ENCODE measurements at regions not wholly inside any gene's neighbourhood (a gene's known extent, or its start where the extent isn't known, plus 50 kb on each side); places are given as distances from the start of the nearest gene placed in this dataset.
"Not testable (repeated sequence)": the region's sequence is repeated elsewhere in the genome, so short reads cannot be mapped to it uniquely, and the experiment has no call there.

DNA sequence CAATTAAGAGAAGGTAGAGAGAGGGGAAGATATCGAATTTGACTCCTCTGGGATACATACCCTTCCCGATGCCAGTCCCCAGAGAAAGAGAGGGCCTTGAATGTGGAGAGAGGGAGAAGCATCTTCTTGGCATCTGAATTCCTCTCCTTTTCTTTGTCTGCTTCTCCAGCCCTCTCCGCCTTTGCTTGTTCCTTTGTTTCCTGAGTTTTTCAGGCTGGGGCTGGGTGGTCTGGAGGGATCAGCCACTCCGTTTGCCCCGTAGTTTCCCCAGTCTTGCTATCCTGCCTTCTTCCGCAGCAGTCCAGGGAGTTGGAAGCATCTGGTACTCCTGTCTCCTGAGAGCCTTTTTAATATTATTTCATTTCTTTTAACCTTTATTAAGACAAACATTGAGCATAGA is 107.1 kb upstream of the CADM1 start:
- Mint-ChIP-seq H3K4me1 (no peaks in the 10 kb centered on the region), H3K36me3 (ENCODE audit: insufficient read depth) (no peaks in the 10 kb centered on the region), H3K4me3 (no peak overlapping the region), H3K27ac (ENCODE audit: low read depth) (no peak overlapping the region), H3K27me3 (peaks cover 47% of the 10 kb centered on the region), H3K9me3 (no peaks in the 10 kb centered on the region)
- ATAC-seq (replicated peaks; ENCODE audit: extremely low read depth, poor library complexity, severe bottlenecking) (no peak), DNase-seq (ENCODE audit: low spot score in 2 of 2) (no peak)

DNA sequence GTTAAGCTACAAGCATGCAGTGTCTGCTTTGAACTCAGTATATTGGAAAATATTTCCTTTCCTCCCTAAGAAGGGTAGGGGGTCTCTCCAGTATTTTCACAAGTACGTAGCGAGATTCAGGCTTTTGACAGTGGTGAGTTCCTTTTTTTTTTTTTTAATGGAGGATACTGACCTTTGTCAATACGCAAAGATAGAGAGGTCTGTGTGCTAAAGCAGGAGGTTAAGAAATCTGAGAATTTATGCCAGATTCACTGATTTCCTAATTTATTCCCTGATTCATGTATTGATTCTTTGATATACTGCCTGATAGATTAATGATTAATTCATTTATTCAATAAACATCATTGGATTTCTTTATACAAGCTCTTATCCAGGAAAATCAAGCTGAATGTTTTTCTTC is 106.7 kb upstream of the CADM1 start:
- Mint-ChIP-seq H3K4me3 (no peak overlapping the region), H3K27me3 (peaks cover 51% of the 10 kb centered on the region), H3K9me3 (no peaks in the 10 kb centered on the region), H3K27ac (ENCODE audit: low read depth) (no peak overlapping the region), H3K36me3 (ENCODE audit: insufficient read depth) (no peaks in the 10 kb centered on the region), H3K4me1 (no peaks in the 10 kb centered on the region)
- no peak for DNase-seq (ENCODE audit: low spot score in 2 of 2)
- ATAC-seq (replicated peaks; ENCODE audit: extremely low read depth, poor library complexity, severe bottlenecking) = no peak

DNA sequence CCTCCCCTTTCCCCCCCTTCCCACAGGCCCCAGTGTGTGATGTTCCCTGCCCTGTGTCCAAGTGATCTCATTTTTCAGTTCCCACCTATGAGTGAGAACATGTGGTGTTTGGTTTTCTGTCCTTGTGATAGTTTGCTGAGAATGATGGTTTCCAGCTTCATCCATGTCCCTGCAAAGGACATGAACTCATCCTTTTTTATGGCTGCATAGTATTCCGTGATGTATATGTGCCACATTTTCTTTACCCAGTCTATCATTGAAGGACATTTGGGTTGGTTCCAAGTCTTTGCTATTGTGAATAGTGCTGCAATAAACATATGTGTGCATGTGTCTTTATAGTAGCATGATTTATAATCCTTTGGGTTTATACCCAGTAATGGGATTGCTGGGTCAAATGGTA is 106.0 kb upstream of the CADM1 start:
- not testable (repeated sequence) for H3K4me3 Mint-ChIP-seq; ATAC-seq (replicated peaks; ENCODE audit: extremely low read depth, poor library complexity, severe bottlenecking); H3K4me1 Mint-ChIP-seq; H3K36me3 Mint-ChIP-seq (ENCODE audit: insufficient read depth); H3K27ac Mint-ChIP-seq (ENCODE audit: low read depth); DNase-seq (ENCODE audit: low spot score in 2 of 2); H3K9me3 Mint-ChIP-seq
- H3K27me3 Mint-ChIP-seq = peaks cover 51% of the 10 kb centered on the region

DNA sequence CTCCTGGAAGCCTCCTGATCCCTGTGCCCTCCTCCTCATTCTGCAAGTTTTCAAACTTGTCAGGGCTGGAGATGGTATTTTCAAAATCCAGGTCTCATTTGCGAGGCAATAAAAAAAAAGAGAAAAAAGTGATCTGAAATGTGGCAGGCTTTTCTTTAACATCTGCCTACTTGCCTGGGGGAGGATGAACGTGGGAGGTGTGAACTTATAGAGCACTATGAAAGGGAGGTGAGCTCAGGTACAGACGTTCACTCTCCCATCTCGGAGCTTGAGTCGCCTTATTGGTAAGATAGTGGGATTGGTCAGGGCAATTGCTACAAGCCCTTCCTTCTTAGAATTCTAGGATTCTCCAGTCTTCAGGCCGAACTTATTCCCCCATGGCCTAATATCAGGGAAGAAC is 104.8 kb upstream of the CADM1 start:
- DNase-seq (ENCODE audit: low spot score in 2 of 2) (no peak), ATAC-seq (replicated peaks; ENCODE audit: extremely low read depth, poor library complexity, severe bottlenecking) (no peak)
- Mint-ChIP-seq H3K27me3 (peaks cover 45% of the 10 kb centered on the region), H3K4me3 (no peak overlapping the region), H3K9me3 (no peaks in the 10 kb centered on the region), H3K4me1 (no peaks in the 10 kb centered on the region), H3K36me3 (ENCODE audit: insufficient read depth) (no peaks in the 10 kb centered on the region), H3K27ac (ENCODE audit: low read depth) (no peak overlapping the region)

DNA sequence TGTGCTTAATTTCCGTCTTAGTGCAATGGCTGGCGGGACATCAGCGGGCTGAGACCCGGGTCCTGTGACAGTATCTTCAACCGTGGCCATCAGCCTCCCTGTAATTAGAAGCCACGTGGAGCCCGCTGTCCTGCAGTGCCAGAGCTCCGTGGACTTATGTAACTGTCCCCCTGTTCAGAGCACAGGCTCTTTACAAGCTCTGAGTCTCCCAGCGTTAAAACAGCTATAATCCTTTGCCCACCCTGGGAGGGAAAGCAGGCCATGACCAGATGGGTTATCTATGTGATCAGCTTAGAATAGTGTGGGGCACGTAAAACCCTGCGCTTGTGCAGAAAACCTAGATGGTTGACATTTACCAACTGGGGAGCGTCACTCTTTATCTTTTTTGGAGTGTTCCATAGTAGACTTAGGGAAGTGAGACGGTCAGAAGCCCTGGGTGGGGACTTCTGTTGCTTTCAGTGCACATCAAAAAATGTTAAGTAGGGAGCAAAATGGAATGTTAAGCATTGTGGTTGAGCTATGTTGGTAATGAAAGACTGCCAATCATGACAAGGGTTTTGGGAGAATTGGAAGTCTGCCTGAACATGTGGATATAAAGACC is 103.5 kb upstream of the CADM1 start:
- H3K27ac Mint-ChIP-seq (ENCODE audit: low read depth) = no peak overlapping the region
- H3K4me1 Mint-ChIP-seq = no peaks in the 10 kb centered on the region
- H3K36me3 Mint-ChIP-seq (ENCODE audit: insufficient read depth) = no peaks in the 10 kb centered on the region
- no peak for ATAC-seq (replicated peaks; ENCODE audit: extremely low read depth, poor library complexity, severe bottlenecking)
- H3K9me3 Mint-ChIP-seq = no peaks in the 10 kb centered on the region
- no peak overlapping the region for H3K4me3 Mint-ChIP-seq
- no peak for DNase-seq (ENCODE audit: low spot score in 2 of 2)
- H3K27me3 Mint-ChIP-seq = peaks cover 36% of the 10 kb centered on the region

DNA sequence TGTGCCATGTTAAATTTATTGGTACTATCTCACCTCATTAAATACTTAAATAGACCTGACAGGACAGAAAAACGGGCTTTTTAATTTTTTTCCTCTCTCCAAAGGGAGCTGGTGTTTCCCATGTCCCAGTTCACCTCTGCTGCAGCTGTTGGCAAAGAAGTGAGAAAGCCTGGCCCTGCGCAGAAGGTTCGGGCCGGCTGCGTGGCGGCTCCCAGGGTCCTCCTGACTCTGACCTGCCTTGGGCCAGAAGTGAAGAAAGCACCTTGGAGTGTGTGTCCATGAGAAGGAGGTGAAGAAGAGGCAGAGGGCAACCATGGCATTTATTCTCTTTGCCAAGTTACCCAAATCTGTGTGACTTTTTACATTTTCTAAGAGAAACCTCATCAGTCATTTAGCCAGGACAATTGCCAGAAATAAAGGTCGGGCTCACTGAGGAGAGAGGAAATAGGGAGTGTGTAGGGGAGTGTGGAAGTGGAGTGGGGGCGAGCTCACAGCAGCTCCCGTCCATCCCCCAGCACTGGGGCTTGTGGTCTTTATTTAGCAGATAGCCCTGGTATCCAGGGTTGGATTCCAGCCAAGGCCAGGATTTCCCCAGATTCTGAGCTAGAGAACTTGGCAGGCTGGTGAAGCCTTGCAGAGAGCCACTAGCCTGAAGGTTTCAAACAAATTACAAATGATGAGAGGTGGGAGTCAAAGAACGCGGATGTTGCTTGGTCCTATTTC is 102.4 kb upstream of the CADM1 start:
- H3K4me1 Mint-ChIP-seq = no peaks in the 10 kb centered on the region

DNA sequence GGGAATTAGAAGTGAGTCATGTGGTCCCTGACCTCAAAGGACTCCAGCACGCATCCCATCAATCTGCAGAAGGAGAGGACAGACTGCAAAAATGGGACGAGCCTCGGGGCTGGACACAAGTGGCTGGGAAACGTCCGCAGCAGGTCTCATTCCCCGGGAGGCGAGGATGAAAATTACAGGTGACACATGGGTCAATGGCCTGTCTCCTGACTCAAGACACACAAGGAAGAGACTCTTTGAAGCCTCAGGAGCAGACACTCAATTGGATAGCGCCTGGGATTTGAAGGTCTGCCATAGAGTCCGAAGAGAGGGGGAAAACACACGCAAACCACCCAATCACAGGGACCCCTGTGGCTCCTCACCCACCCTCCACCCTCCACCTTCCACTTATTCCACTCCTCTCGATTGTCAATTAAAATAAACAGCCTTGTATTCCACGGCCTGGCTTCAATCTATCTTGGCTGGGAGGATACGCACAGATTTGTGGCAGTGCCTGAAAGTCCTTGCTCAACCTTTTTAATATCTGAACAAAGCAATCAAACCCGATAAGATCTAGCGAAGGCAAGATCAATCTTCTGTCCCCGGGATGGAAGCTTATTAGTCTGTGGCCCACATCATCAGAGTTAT is 101.8 kb upstream of the CADM1 start:
- H3K4me3 Mint-ChIP-seq = no peak overlapping the region
- ATAC-seq (replicated peaks; ENCODE audit: extremely low read depth, poor library complexity, severe bottlenecking) (no peak), DNase-seq (ENCODE audit: low spot score in 2 of 2) (no peak)
- no peaks in the 10 kb centered on the region for H3K36me3 Mint-ChIP-seq (ENCODE audit: insufficient read depth)
- H3K9me3 Mint-ChIP-seq = no peaks in the 10 kb centered on the region
- H3K27ac Mint-ChIP-seq (ENCODE audit: low read depth) = no peak overlapping the region
- H3K27me3 Mint-ChIP-seq = peaks cover 22% of the 10 kb centered on the region
- no peaks in the 10 kb centered on the region for H3K4me1 Mint-ChIP-seq

More for the DNA sequence above, 102.4 kb upstream of the CADM1 start:
- H3K4me3 Mint-ChIP-seq = no peak overlapping the region
- peaks cover 26% of the 10 kb centered on the region for H3K27me3 Mint-ChIP-seq
- no peak for ATAC-seq (replicated peaks; ENCODE audit: extremely low read depth, poor library complexity, severe bottlenecking)
- no peaks in the 10 kb centered on the region for H3K9me3 Mint-ChIP-seq
- no peaks in the 10 kb centered on the region for H3K36me3 Mint-ChIP-seq (ENCODE audit: insufficient read depth)
- no peak for DNase-seq (ENCODE audit: low spot score in 2 of 2)
- H3K27ac Mint-ChIP-seq (ENCODE audit: low read depth) = no peak overlapping the region

DNA sequence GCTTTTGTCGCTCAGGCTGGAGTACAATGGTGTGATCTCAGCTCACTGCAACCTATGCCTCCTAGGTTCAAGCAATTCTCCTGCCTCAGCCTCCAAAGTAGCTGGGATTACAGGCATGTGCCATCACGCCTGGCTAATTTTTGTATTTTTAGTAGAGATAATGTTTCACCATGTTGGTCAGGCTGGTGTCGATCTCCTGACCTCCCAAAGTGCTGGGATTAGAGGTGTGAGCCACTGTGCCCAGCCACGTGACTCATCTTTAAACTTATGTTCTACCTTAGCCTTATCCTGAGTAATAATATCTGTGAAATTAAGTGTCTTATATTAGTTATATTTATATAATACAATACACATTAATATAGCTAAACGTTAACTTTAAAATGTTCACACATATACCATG is 101.2 kb upstream of the CADM1 start:
- not testable (repeated sequence) for H3K4me3 Mint-ChIP-seq; H3K36me3 Mint-ChIP-seq (ENCODE audit: insufficient read depth); ATAC-seq (replicated peaks; ENCODE audit: extremely low read depth, poor library complexity, severe bottlenecking); H3K4me1 Mint-ChIP-seq; H3K9me3 Mint-ChIP-seq; H3K27ac Mint-ChIP-seq (ENCODE audit: low read depth); DNase-seq (ENCODE audit: low spot score in 2 of 2)
- H3K27me3 Mint-ChIP-seq = peaks cover 22% of the 10 kb centered on the region

DNA sequence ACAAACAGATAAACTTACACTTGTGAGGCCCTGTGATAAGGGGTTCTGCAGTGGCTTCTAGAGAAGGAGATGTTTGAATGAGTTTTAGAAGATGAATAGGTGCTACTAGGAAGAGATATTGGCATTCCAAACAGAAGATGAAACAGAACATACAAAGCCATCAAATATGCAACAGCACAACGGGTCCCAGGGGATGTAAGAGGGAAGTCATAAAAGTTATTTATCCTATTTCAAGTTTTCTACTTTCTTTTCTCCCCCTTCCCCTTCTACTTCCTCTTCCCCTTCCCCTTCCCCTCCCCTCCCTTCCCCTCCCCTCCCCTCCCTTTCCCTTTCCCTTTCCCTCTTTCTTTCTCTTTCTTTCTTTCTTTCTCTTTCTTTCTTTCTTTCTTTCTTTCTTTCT is 94.9 kb upstream of the CADM1 start:
- ATAC-seq (replicated peaks; ENCODE audit: extremely low read depth, poor library complexity, severe bottlenecking) (no peak), DNase-seq (ENCODE audit: low spot score in 2 of 2) (no peak)
- no peaks in the 10 kb centered on the region for H3K36me3 Mint-ChIP-seq (ENCODE audit: insufficient read depth)
- H3K27me3 Mint-ChIP-seq = no peaks in the 10 kb centered on the region
- H3K9me3 Mint-ChIP-seq = no peaks in the 10 kb centered on the region
- no peak overlapping the region for H3K4me3 Mint-ChIP-seq
- H3K27ac Mint-ChIP-seq (ENCODE audit: low read depth) = no peak overlapping the region
- H3K4me1 Mint-ChIP-seq = no peaks in the 10 kb centered on the region

DNA sequence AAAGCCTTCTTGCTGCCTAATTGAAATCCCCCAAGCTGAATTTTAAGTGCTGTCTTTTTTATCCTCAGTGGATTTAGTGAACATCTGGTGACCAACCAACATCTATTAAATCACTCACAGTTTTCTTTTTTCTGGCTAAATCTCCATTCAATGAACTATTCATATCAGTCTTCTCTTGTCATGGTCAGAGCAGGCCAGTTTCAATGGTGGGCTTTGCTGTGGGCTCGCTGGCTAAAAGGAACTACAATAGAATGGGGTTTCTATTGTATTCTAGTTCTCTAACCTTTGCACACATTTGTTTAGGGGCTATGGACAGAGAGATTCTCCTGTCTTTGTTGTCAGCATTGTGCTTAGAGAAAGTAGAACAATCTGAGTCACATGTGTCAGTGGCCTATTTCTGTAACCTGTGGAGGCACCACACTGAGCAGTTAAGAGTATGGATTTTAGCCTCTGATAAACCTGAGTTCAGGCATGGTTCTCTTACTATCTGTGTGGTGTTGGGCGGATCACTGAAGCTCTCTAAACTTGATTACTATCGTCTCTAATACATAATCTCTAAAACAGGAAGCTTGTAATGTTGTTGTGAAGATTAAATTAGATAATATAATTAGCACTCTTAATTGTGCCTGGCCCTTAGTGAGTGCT is 94.2 kb upstream of the CADM1 start:
- ATAC-seq (replicated peaks; ENCODE audit: extremely low read depth, poor library complexity, severe bottlenecking) = no peak
- Mint-ChIP-seq H3K27ac (ENCODE audit: low read depth) (no peak overlapping the region), H3K4me1 (no peaks in the 10 kb centered on the region), H3K9me3 (no peaks in the 10 kb centered on the region), H3K27me3 (no peaks in the 10 kb centered on the region), H3K4me3 (no peak overlapping the region), H3K36me3 (ENCODE audit: insufficient read depth) (no peaks in the 10 kb centered on the region)
- DNase-seq (ENCODE audit: low spot score in 2 of 2) = no peak

DNA sequence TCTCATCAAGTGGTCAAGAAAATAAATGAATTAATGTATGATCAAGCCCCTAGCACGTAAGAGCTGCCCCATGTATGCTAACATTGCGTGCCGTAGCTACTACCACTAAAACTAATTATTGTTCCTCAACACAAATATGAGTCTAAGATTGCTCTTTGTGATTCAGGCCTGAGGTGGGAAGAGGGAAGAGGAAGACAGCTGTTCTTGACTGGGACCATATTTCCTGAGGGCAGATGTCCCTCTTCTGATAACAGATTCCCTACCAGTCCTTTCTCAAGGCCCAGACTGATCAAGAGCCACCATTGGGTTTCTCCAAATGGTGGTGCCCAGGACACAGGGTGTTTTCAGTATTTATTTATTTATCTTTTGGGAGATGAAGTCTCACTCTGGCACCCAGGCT is 87.2 kb upstream of the CADM1 start:
- no peak for ATAC-seq (replicated peaks; ENCODE audit: extremely low read depth, poor library complexity, severe bottlenecking)
- H3K4me1 Mint-ChIP-seq = no peaks in the 10 kb centered on the region
- no peak overlapping the region for H3K27ac Mint-ChIP-seq (ENCODE audit: low read depth)
- no peak overlapping the region for H3K4me3 Mint-ChIP-seq
- peaks cover 7% of the 10 kb centered on the region for H3K9me3 Mint-ChIP-seq
- peaks cover 22% of the 10 kb centered on the region for H3K27me3 Mint-ChIP-seq
- no peaks in the 10 kb centered on the region for H3K36me3 Mint-ChIP-seq (ENCODE audit: insufficient read depth)
- DNase-seq (ENCODE audit: low spot score in 2 of 2) = no peak

DNA sequence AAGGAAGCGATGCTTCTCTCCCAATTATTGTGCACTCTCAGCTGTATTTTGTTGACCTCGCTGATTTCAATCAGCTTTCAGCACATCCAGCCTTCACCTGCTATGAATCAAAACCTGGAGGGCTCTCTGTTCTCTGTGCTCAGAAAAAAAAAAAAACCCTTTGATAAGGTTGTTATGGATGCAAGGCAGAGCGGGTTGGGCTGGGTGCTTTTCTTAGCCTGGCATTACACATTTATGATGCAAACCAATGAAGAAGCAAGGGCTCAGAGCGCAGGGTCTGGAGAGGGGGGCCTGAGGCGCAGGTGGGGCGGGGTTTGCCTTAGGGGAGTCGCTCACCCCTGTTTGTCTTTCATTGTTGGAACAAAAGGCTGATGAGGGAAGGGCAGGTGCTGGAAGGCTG is 86.0 kb upstream of the CADM1 start:
- Mint-ChIP-seq H3K4me1 (no peaks in the 10 kb centered on the region), H3K27ac (ENCODE audit: low read depth) (no peak overlapping the region), H3K27me3 (peaks cover 22% of the 10 kb centered on the region), H3K9me3 (peaks cover 7% of the 10 kb centered on the region), H3K36me3 (ENCODE audit: insufficient read depth) (no peaks in the 10 kb centered on the region), H3K4me3 (no peak overlapping the region)
- ATAC-seq (replicated peaks; ENCODE audit: extremely low read depth, poor library complexity, severe bottlenecking) = no peak
- no peak for DNase-seq (ENCODE audit: low spot score in 2 of 2)

All from central memory CD8-positive, alpha-beta T cell (primary cell).